ENCODE measurements at regions not wholly inside any gene's neighbourhood (a gene's known extent, or its start where the extent isn't known, plus 50 kb on each side); places are given as distances from the start of the nearest gene placed in this dataset.
"Not testable (repeated sequence)": the region's sequence is repeated elsewhere in the genome, so short reads cannot be mapped to it uniquely, and the experiment has no call there.

DNA sequence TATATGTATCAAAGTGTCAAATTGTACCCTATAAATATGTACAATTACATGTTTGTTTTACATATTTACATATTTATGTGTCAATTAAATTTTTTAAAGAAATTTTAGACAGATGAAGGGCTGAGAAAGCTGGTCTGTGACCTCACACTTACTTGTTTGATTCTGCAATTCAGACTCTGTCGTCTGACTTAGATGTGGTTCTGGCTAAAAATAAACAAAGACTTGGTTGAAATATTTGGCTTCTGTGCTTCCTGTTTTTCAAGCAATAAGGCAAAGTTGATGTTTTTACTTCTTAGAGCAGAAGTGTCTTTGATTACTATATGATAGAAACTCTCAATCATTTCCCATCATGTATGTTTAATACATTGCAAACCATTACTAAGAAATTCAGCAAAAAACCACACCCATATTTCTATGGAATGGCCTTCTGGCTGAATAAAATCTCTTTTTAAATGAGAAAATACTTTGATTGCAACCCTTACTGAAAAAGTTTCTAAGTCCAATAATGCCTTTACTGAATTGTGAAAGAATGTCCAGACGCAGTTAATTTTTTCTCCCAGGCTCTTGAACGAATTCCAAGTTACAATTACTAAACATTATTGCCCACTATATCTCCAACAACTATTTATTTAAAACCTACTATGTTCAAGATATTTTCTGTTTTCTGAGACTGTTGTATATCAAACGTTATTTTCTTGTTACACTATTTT, 59.5 kb upstream of the PRKG1 start:
- Histone ChIP-seq H3K9ac (ENCODE audit: low read length in 3 of 3) (no peak overlapping the region), H3K27me3 (ENCODE audit: control insufficient read depth, insufficient read depth, low read length) (no peaks in the 10 kb centered on the region), H3K4me1 (ENCODE audit: control insufficient read depth in 2 of 3, insufficient read depth in 2 of 3, low read depth in 1 of 3, low read length in 3 of 3) (no peaks in the 10 kb centered on the region), H3K4me3 (ENCODE audit: low read length in 3 of 3) (no peak overlapping the region), H3K9me3 (ENCODE audit: control insufficient read depth in 2 of 3, insufficient read depth in 1 of 3, low read length in 3 of 3) (no peaks in the 10 kb centered on the region), H3K27ac (ENCODE audit: low read depth in 2 of 2, low read length in 2 of 2) (no peak overlapping the region), H3K36me3 (ENCODE audit: control insufficient read depth in 2 of 3, insufficient read depth in 3 of 3, low read length in 3 of 3) (no peaks in the 10 kb centered on the region)
- DNase-seq (no peak), FAIRE-seq (no peak)
- TF ChIP-seq, protein P1, sequence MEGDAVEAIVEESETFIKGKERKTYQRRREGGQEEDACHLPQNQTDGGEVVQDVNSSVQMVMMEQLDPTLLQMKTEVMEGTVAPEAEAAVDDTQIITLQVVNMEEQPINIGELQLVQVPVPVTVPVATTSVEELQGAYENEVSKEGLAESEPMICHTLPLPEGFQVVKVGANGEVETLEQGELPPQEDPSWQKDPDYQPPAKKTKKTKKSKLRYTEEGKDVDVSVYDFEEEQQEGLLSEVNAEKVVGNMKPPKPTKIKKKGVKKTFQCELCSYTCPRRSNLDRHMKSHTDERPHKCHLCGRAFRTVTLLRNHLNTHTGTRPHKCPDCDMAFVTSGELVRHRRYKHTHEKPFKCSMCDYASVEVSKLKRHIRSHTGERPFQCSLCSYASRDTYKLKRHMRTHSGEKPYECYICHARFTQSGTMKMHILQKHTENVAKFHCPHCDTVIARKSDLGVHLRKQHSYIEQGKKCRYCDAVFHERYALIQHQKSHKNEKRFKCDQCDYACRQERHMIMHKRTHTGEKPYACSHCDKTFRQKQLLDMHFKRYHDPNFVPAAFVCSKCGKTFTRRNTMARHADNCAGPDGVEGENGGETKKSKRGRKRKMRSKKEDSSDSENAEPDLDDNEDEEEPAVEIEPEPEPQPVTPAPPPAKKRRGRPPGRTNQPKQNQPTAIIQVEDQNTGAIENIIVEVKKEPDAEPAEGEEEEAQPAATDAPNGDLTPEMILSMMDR (IDR thresholded peaks at IDR 0.05; ENCODE audit: borderline replicate concordance, extremely low read depth, insufficient read depth): no peak
- intact Hi-C loops (cut with DNase I): no loop called here

DNA sequence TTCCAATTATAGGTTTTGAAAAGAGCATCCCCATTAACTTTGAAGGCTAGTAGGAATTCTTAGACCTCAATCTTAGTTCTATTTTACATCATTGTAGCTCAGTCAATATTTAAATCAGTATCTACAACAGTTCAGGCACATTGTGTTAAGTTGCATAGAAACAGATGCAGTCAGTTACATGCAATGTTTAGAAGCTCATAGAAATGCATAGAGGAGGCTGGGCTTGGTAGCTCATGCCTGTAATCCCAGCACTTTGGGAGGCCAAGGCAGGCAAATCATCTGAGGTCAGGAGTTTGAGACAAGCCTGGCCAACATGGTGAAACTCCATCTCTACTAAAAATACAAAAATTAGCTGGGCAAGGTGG, 58.9 kb upstream of the PRKG1 start:
- H3K27me3 ChIP-seq (ENCODE audit: control insufficient read depth, insufficient read depth, low read length); DNase-seq; H3K9ac ChIP-seq (ENCODE audit: low read length in 3 of 3); H3K27ac ChIP-seq (ENCODE audit: low read depth in 2 of 2, low read length in 2 of 2); intact Hi-C loops (cut with DNase I); FAIRE-seq; H3K4me1 ChIP-seq (ENCODE audit: control insufficient read depth in 2 of 3, insufficient read depth in 2 of 3, low read depth in 1 of 3, low read length in 3 of 3); H3K36me3 ChIP-seq (ENCODE audit: control insufficient read depth in 2 of 3, insufficient read depth in 3 of 3, low read length in 3 of 3); H3K4me3 ChIP-seq (ENCODE audit: low read length in 3 of 3); H3K9me3 ChIP-seq (ENCODE audit: control insufficient read depth in 2 of 3, insufficient read depth in 1 of 3, low read length in 3 of 3): not testable (repeated sequence)

DNA sequence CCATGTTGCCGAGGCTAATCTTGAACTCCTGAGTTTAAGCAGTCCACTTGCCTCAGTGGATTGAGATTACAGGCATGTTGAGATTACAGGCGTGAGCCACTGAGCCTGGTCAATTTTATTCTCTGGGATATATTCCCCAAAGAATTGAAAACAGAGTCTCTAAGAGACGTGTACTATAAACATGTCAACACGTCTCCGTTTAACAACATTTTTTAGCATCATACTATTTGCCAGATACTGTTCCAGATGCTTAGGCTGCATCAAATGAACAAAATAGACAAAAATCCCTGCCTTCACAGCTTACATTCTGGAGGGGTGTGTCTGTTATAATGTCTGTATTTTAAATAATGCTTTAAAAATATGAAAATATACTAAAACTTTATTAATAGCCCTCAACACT, 54.1 kb upstream of the PRKG1 start:
- intact Hi-C loops (cut with DNase I): no loop called here
- H3K4me1 ChIP-seq (ENCODE audit: control insufficient read depth in 2 of 3, insufficient read depth in 2 of 3, low read depth in 1 of 3, low read length in 3 of 3): peaks cover 0 to 3% (median 0%) of the 10 kb centered on the region in 3 donors
- no peak overlapping the region for H3K27ac ChIP-seq (ENCODE audit: low read depth in 2 of 2, low read length in 2 of 2)
- DNase-seq: no peak
- H3K36me3 ChIP-seq (ENCODE audit: control insufficient read depth in 2 of 3, insufficient read depth in 3 of 3, low read length in 3 of 3): no peaks in the 10 kb centered on the region
- H3K4me3 ChIP-seq (ENCODE audit: low read length in 3 of 3): no peak overlapping the region
- no peaks in the 10 kb centered on the region for H3K27me3 ChIP-seq (ENCODE audit: control insufficient read depth, insufficient read depth, low read length)
- no peaks in the 10 kb centered on the region for H3K9me3 ChIP-seq (ENCODE audit: control insufficient read depth in 2 of 3, insufficient read depth in 1 of 3, low read length in 3 of 3)
- TF ChIP-seq, protein P1 (IDR thresholded peaks at IDR 0.05; ENCODE audit: borderline replicate concordance, extremely low read depth, insufficient read depth): no peak
- H3K9ac ChIP-seq (ENCODE audit: low read length in 3 of 3): no peak overlapping the region
- no peak for FAIRE-seq

DNA sequence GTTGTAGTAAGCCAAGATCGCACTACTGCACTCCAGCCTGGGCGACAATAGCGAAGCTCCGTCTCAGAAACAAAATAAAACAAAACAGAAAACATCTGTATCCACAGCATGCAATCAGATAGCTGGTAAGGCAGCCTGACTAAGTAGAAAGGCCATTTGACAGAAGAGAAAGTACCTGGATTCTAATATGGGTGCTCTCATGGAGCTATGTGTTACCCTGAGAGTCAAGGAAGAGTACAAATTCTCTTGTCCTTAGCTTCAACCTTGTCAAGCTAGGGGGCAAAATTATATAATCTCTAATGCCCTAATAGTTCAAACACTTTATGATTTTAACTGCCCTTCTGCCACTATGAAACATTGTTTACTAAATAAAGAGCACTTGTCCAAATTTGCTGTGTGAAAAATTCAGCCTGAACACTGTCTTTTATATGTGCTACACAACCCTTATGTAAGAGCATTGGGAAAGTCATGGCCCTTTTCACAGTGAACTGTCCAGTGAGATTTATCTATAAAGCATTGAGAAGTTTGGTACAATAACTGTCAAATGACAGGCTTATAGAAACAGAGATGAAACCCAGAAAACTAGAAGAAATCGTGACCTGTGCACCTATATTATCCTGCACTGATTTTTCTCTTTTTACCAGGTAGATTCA, 51.2 kb upstream of the PRKG1 start:
- Histone ChIP-seq H3K4me3 (ENCODE audit: low read length in 3 of 3) (no peak overlapping the region), H3K9ac (ENCODE audit: low read length in 3 of 3) (no peak overlapping the region), H3K27ac (ENCODE audit: low read depth in 2 of 2, low read length in 2 of 2) (no peak overlapping the region), H3K36me3 (ENCODE audit: control insufficient read depth in 2 of 3, insufficient read depth in 3 of 3, low read length in 3 of 3) (no peaks in the 10 kb centered on the region), H3K4me1 (ENCODE audit: control insufficient read depth in 2 of 3, insufficient read depth in 2 of 3, low read depth in 1 of 3, low read length in 3 of 3) (peaks cover 0 to 3% (median 0%) of the 10 kb centered on the region in 3 donors), H3K27me3 (ENCODE audit: control insufficient read depth, insufficient read depth, low read length) (no peaks in the 10 kb centered on the region), H3K9me3 (ENCODE audit: control insufficient read depth in 2 of 3, insufficient read depth in 1 of 3, low read length in 3 of 3) (no peaks in the 10 kb centered on the region)
- TF ChIP-seq, protein P1 (IDR thresholded peaks at IDR 0.05; ENCODE audit: borderline replicate concordance, extremely low read depth, insufficient read depth): no peak
- FAIRE-seq (no peak), DNase-seq (no peak)
- intact Hi-C loops (cut with DNase I): no loop called here

Measured in kidney (tissue), 13 donors.